Upper lobe of left lung (tissue), 4 donors: ENCODE measurements at regions not wholly inside any gene's neighbourhood (a gene's known extent, or its start where the extent isn't known, plus 50 kb on each side); places are given as distances from the start of the nearest gene placed in this dataset.

Experiments
- CTCF ChIP-seq, 6 experiments: fragments of 450-650 bp in 4 of 6; fragments of 200-600 bp in 2 of 6; sonication (generic) in 2 of 6; IDR thresholded peaks; one replicate each; pipeline ENCODE4 v1.5.1; 2016 to 2019; ENCODE audit warnings: antibody characterized with exemption in 6 of 6
- EP300 ChIP-seq, 4 donors: sonication (generic); formaldehyde crosslinking; IDR thresholded peaks; one replicate each; pipeline ENCODE4 v1.5.1; 2017; ENCODE audit warnings: antibody characterized with exemption in 4 of 4, control low read depth in 2 of 4
- POLR2A ChIP-seq, 4 donors: fragments of 450-650 bp; IDR thresholded peaks; one replicate each; pipeline ENCODE4 v1.5.1; 2016 to 2017; ENCODE audit warnings: antibody characterized with exemption in 4 of 4, mild to moderate bottlenecking in 2 of 4
- POLR2AphosphoS5 ChIP-seq, 2 donors: sonication (generic); formaldehyde crosslinking; IDR thresholded peaks; one replicate each; pipeline ENCODE4 v1.5.1; 2017; ENCODE audit warnings: antibody characterized with exemption in 2 of 2

- no peak for TF ChIP-seq CTCF (IDR thresholded peaks at IDR 0.05)
- no peak for TF ChIP-seq POLR2A (IDR thresholded peaks at IDR 0.05)
- TF ChIP-seq POLR2AphosphoS5 (IDR thresholded peaks at IDR 0.05), result no peak
- TF ChIP-seq EP300 (IDR thresholded peaks at IDR 0.05), result no peak
Measured at GRCh38 chr16:85974428-85975375, 75.7 kb downstream of the IRF8 start.
